A549 (cell line): ENCODE measurements at regions not wholly inside any gene's neighbourhood (a gene's known extent, or its start where the extent isn't known, plus 50 kb on each side); places are given as distances from the start of the nearest gene placed in this dataset.

Experiments used
- ATAC-seq, 2 experiments: fragments of 200-7000 bp in 1 of 2; fragments of >200 bp in 1 of 2; cut with Nextera tagmentation in 1 of 2; cut with Tn5 transposase in 1 of 2; 3 replicates each; pipeline versions ENCODE4 v1.8.0 to v1.9.1; 2018 to 2020; ENCODE audit warnings: mild to moderate bottlenecking in 1 of 2, moderate library complexity in 1 of 2
- CTCF ChIA-PET: fragments of 300-600 bp; sonication (Branson Sonifier 250); formaldehyde crosslinking; extraction: SDS; loops from one replicate; lab custom pipeline; 2021; ENCODE audit warnings: antibody characterized with exemption, inconsistent platforms; lab: Yijun Ruan, JAX
- POLR2A ChIA-PET: fragments of 350-600 bp; formaldehyde crosslinking; extraction: SDS; loops from one replicate; lab custom pipeline; 2021; ENCODE audit warnings: antibody characterized with exemption, inconsistent platforms; lab: Yijun Ruan, JAX
- DNase-seq, 2 experiments: peaks; one replicate each; pipeline versions ENCODE4 v3.0.0 to v3.0.0-alpha.2; 2011 to 2016; ENCODE audit warnings: low read depth in 1 of 2, low spot score in 1 of 2
- FAIRE-seq: peaks from 2 replicates; lab custom pipeline; 2011; peaks lifted over from hg19 to GRCh38; lab: Jason Lieb, UNC
- H3K27ac ChIP-seq, 2 experiments: fragments of >200 bp; sonication (Bioruptor Twin); formaldehyde crosslinking; 3 replicates each; pipeline ENCODE4 v1.5.1; 2016 to 2017
- H3K4me1 ChIP-seq: fragments of >200 bp; sonication (Bioruptor Twin); formaldehyde crosslinking; 3 replicates; pipeline ENCODE4 v1.6.1; 2016
- H3K4me2 ChIP-seq: fragments of >200 bp; sonication (Bioruptor Twin); formaldehyde crosslinking; 3 replicates; pipeline ENCODE4 v1.6.1; 2016
- H3K4me3 ChIP-seq: fragments of >200 bp; sonication (Bioruptor Twin); formaldehyde crosslinking; 3 replicates; pipeline ENCODE4 v1.5.1; 2016
- H3K9me3 ChIP-seq: fragments of >200 bp; sonication (Bioruptor Twin); formaldehyde crosslinking; 3 replicates; pipeline ENCODE4 v1.6.1; 2016
- BHLHE40 ChIP-seq: IDR thresholded peaks from 2 replicates; pipeline ENCODE4 v1.6.1; 2012; ENCODE audit warnings: low read depth, low read length, inconsistent platforms
- CBX2 ChIP-seq: fragments of 200-600 bp; sonication (generic); IDR thresholded peaks from 2 replicates; pipeline ENCODE4 v1.6.1; 2016; ENCODE audit warnings: low read depth, mild to moderate bottlenecking, borderline replicate concordance
- CBX8 ChIP-seq: fragments of 200-600 bp; sonication (generic); IDR thresholded peaks from 2 replicates; pipeline ENCODE4 v1.6.1; 2016
- CHD2 ChIP-seq: fragments of 150-350 bp; IDR thresholded peaks from 2 replicates; pipeline ENCODE4 v1.6.1; 2014; ENCODE audit warnings: low read length; ENCODE audit not compliant: partially characterized antibody
- EHF ChIP-seq: fragments of 250-450 bp; sonication (Bioruptor Pico); IDR thresholded peaks from 2 replicates; pipeline ENCODE4 v1.5.0; 2020; ENCODE audit warnings: mild to moderate bottlenecking
- EHMT2 ChIP-seq: fragments of 200-600 bp; sonication (generic); IDR thresholded peaks from 2 replicates; pipeline ENCODE4 v1.6.1; 2016; ENCODE audit warnings: antibody characterized with exemption, low read depth, mild to moderate bottlenecking, moderate library complexity
- EP300 ChIP-seq, 2 experiments: fragments of >200 bp; sonication (Bioruptor Twin); formaldehyde crosslinking; IDR thresholded peaks; 2 replicates in 1 of 2; 3 replicates in 1 of 2; pipeline ENCODE4 v1.6.1; 2016 to 2017
- HDAC2 ChIP-seq: fragments of 200-600 bp; sonication (generic); IDR thresholded peaks from 2 replicates; pipeline ENCODE4 v1.6.1; 2016
- HEYL ChIP-seq: fragments of 250-450 bp; sonication (Bioruptor Pico); IDR thresholded peaks from 2 replicates; pipeline ENCODE4 v1.8.0; 2021; ENCODE audit warnings: mild to moderate bottlenecking, moderate library complexity
- HOXB5 ChIP-seq: fragments of 250-450 bp; sonication (Bioruptor Pico); IDR thresholded peaks from 2 replicates; pipeline ENCODE4 v1.5.0; 2020; ENCODE audit warnings: mild to moderate bottlenecking, moderate library complexity
- JUNB ChIP-seq: fragments of >200 bp; sonication (Bioruptor Twin); formaldehyde crosslinking; IDR thresholded peaks from 2 replicates; pipeline ENCODE4 v1.6.1; 2016
- KDM1A ChIP-seq: fragments of 200-600 bp; sonication (generic); IDR thresholded peaks from 2 replicates; pipeline ENCODE4 v1.6.1; 2016; ENCODE audit warnings: low read depth, mild to moderate bottlenecking
- KDM5A ChIP-seq: fragments of 200-600 bp; sonication (generic); IDR thresholded peaks from 2 replicates; pipeline ENCODE4 v1.6.1; 2016; ENCODE audit warnings: antibody characterized with exemption, mild to moderate bottlenecking
- MAFK ChIP-seq: fragments of 450-650 bp; IDR thresholded peaks from 2 replicates; pipeline ENCODE4 v1.6.1; 2014; ENCODE audit not compliant: partially characterized antibody
- NPAS2 ChIP-seq: fragments of 250-450 bp; sonication (Bioruptor Pico); IDR thresholded peaks from 2 replicates; pipeline ENCODE4 v1.8.0; 2022; ENCODE audit warnings: mild to moderate bottlenecking, moderate library complexity, borderline replicate concordance
- PHF8 ChIP-seq: fragments of 200-600 bp; sonication (generic); IDR thresholded peaks from 2 replicates; pipeline ENCODE4 v1.6.1; 2016; ENCODE audit warnings: low read depth, mild to moderate bottlenecking, antibody characterized with exemption, moderate library complexity, borderline replicate concordance
- RCOR1 ChIP-seq: fragments of 150-350 bp; IDR thresholded peaks from 2 replicates; pipeline ENCODE4 v1.6.1; 2014; ENCODE audit warnings: antibody characterized with exemption, low read length, low read depth
- SMC3 ChIP-seq: fragments of >200 bp; sonication (Bioruptor Twin); formaldehyde crosslinking; IDR thresholded peaks from 3 replicates; pipeline ENCODE4 v1.6.1; 2018; ENCODE audit warnings: inconsistent platforms
- ZC3H11A ChIP-seq: fragments of 450-650 bp; IDR thresholded peaks from 2 replicates; pipeline ENCODE4 v1.6.1; 2014; ENCODE audit warnings: antibody characterized with exemption, mild to moderate bottlenecking
- WGBS: methylation state at CpG from one replicate; pipeline ENCODE4 v1.1.6; 2017; ENCODE audit errors: missing lambda C conversion rate; 5-methylcytosine and 5-hydroxymethylcytosine counted together
- TF ChIP-seq, protein P1 (sequence below): fragments of 250-450 bp; sonication (Bioruptor Pico); IDR thresholded peaks from 2 replicates; pipeline ENCODE4 v1.5.0; 2021; ENCODE audit warnings: mild to moderate bottlenecking, moderate library complexity, borderline replicate concordance
- TF ChIP-seq, protein P2 (sequence below): fragments of 250-450 bp; sonication (Bioruptor Pico); IDR thresholded peaks from 2 replicates; pipeline ENCODE4 v1.5.0; 2020; ENCODE audit warnings: low read depth, mild to moderate bottlenecking, moderate library complexity
- TF ChIP-seq, protein P3 (sequence below): fragments of 200-600 bp; sonication (generic); IDR thresholded peaks from 2 replicates; pipeline ENCODE4 v1.6.1; 2016; ENCODE audit warnings: antibody characterized with exemption, mild to moderate bottlenecking, moderate library complexity

DNA sequence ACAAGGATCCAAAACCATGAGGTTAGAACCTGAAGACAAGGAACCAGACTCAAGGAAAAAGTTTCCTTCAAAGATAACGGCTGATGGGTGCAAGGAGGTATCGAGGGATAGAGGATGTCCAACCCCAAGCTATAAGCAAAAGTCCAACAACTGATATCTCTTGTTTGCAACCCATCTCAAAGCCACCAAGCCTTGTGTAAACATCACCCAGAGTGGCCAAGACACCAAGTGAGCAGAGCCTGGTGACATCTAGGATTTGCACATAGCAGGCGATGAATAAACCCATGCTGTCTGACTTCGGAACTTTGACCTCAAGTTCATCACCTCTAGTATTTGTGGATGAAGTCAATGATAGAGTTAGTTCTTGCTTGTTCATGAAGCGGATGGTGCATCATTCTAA, 180.7 kb downstream of the ETS2 start:
- ChIA-PET POLR2A (no interaction called here), CTCF (no interaction called here)
- WGBS: 91% methylated on average over 5 of the region's 5 CpGs
- H3K4me1 ChIP-seq: no peaks in the 10 kb centered on the region
- no peaks in the 10 kb centered on the region for H3K9me3 ChIP-seq
- DNase-seq: no peak
- TF ChIP-seq HEYL (CRISPR knock-in tag) (no peak), SMC3 (no peak), EHMT2 (no peak), ZC3H11A (no peak), HDAC2 (no peak), KDM5A (no peak), EHF (CRISPR knock-in tag) (no peak), RCOR1 (no peak), HOXB5 (CRISPR knock-in tag) (no peak), CBX2 (no peak)
- TF ChIP-seq, protein P1, sequence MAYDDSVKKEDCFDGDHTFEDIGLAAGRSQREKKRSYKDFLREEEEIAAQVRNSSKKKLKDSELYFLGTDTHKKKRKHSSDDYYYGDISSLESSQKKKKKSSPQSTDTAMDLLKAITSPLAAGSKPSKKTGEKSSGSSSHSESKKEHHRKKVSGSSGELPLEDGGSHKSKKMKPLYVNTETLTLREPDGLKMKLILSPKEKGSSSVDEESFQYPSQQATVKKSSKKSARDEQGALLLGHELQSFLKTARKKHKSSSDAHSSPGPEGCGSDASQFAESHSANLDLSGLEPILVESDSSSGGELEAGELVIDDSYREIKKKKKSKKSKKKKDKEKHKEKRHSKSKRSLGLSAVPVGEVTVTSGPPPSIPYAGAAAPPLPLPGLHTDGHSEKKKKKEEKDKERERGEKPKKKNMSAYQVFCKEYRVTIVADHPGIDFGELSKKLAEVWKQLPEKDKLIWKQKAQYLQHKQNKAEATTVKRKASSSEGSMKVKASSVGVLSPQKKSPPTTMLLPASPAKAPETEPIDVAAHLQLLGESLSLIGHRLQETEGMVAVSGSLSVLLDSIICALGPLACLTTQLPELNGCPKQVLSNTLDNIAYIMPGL (CRISPR knock-in tag): no peak
- TF ChIP-seq, protein P2, sequence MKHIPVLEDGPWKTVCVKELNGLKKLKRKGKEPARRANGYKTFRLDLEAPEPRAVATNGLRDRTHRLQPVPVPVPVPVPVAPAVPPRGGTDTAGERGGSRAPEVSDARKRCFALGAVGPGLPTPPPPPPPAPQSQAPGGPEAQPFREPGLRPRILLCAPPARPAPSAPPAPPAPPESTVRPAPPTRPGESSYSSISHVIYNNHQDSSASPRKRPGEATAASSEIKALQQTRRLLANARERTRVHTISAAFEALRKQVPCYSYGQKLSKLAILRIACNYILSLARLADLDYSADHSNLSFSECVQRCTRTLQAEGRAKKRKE: no peak
- H3K27ac ChIP-seq: no peak overlapping the region
- no peak for FAIRE-seq
- no peak overlapping the region for H3K4me3 ChIP-seq
- no peak for ATAC-seq
- no peak overlapping the region for H3K4me2 ChIP-seq

DNA sequence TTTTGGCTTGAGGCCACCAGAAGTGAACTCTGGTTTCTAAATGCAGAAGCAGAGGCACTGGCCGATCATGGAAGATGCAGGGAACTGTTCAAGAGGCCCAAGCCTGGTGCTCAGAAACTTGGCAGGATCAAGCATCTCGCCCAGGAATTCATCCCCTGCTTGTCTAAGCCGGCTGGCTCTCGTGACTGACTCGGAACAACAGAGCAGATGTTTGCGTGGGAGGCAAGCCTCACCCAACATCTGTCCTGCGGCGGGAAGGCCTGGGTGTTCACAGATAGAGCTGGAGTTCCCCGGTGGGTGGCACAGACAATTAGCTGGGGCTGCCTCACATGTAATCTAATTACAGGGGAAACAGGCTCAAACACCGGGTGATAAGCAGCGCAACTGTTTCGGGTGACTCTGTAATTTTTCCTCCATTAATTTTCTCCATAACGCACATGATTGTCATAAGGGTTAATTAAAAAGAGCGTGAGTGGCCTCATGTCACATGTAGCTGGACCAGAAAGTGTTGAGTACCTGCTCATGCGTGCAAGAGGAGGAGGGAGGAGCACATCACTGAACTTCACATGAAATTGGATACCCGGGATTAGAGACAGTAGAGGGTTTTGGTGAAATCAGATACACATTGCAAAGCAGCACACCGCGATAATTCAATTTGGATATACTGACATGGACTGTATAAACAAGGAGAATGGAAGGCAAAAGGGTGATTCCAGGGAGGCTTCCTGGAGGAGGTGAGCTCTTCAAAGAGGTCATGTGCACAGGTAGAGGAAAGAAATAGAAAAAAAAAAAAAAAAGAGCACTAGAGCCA, 180.0 kb downstream of the ETS2 start:
- CTCF ChIA-PET: no interaction called here
- H3K9me3 ChIP-seq: no peaks in the 10 kb centered on the region
- no peak for FAIRE-seq

More for the DNA sequence above, 180.0 kb downstream of the ETS2 start:
- Histone ChIP-seq H3K4me2 (no peak overlapping the region), H3K4me1 (no peaks in the 10 kb centered on the region), H3K4me3 (no peak overlapping the region), H3K27ac (no peak overlapping the region)
- WGBS: 79% methylated on average over 18 of the region's 18 CpGs
- TF ChIP-seq PHF8 (no peak), EHMT2 (no peak), HEYL (CRISPR knock-in tag) (no peak), CHD2 (no peak), EHF (CRISPR knock-in tag) (no peak), EP300 (IDR thresholded peaks at IDR 0.05) (no peak), JUNB (no peak), BHLHE40 (no peak), MAFK (no peak), NPAS2 (CRISPR knock-in tag) (no peak), CBX8 (no peak), KDM1A (no peak)
- TF ChIP-seq, protein P3, sequence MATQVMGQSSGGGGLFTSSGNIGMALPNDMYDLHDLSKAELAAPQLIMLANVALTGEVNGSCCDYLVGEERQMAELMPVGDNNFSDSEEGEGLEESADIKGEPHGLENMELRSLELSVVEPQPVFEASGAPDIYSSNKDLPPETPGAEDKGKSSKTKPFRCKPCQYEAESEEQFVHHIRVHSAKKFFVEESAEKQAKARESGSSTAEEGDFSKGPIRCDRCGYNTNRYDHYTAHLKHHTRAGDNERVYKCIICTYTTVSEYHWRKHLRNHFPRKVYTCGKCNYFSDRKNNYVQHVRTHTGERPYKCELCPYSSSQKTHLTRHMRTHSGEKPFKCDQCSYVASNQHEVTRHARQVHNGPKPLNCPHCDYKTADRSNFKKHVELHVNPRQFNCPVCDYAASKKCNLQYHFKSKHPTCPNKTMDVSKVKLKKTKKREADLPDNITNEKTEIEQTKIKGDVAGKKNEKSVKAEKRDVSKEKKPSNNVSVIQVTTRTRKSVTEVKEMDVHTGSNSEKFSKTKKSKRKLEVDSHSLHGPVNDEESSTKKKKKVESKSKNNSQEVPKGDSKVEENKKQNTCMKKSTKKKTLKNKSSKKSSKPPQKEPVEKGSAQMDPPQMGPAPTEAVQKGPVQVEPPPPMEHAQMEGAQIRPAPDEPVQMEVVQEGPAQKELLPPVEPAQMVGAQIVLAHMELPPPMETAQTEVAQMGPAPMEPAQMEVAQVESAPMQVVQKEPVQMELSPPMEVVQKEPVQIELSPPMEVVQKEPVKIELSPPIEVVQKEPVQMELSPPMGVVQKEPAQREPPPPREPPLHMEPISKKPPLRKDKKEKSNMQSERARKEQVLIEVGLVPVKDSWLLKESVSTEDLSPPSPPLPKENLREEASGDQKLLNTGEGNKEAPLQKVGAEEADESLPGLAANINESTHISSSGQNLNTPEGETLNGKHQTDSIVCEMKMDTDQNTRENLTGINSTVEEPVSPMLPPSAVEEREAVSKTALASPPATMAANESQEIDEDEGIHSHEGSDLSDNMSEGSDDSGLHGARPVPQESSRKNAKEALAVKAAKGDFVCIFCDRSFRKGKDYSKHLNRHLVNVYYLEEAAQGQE: no peak
- DNase-seq: no peak
- no peak for ATAC-seq
- POLR2A ChIA-PET: no interaction called here
